ENCODE measurements at regions not wholly inside any gene's neighbourhood (a gene's known extent, or its start where the extent isn't known, plus 50 kb on each side); places are given as distances from the start of the nearest gene placed in this dataset.
"Not testable (repeated sequence)": the region's sequence is repeated elsewhere in the genome, so short reads cannot be mapped to it uniquely, and the experiment has no call there.

DNA sequence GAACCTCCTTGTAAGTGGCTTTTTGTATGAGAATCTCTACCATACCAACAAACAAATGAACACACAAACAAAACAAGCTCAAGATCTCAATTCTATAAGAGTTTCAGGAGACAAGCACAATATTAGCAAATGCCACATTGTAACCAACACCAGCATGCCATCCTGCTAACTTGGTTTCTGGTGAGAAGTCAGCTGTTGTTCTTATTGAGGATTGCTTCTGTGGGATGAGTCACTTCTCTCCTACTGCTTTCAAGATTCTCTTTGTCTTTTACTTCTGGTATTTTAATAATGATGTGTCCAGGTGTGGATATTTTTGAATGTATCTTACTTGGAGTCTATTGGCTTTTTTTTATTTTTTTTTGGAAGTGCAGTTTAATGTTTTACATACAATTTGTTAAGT lies 131.7 kb downstream of the BCL2L11 start:
- DNase-seq, result no peak

DNA sequence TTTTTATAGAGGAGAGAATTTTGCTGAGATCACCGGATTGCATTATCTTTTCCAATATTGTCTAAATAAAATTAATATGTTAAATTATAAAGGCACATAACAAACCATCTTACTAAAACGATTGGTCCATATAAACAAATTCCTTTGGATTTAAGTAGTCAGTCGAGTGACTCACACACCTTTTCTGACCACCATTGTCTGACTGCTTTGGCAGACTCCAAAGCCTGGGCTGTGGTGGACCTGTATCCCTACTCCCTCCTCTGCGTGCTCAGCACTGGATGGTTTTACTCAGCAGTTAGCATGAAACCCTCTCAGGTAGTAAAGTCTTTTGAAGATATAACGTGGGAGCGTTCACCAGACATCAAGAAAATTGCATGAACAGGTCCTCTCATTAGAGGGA lies 134.2 kb downstream of the BCL2L11 start:
- DNase-seq, result not testable (repeated sequence)

DNA sequence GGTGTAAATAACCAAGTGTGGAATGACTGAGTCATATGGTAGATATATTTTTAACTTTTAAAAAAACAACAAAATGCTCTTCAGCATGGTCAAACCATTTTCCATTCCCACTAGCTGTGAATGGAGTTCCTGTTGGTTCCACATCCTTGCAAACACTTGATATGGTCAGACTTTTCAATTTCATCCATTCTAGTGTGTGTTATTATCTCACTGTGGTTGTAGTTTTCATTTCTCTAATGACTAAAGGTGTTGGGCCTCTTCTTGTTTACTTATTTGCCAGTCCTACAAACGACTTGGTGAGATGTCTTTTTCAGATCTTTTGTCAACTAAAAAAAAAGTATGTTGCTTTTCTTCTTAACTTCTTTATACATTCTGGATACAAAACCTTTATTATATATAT lies 135.9 kb downstream of the BCL2L11 start:
- DNase-seq, result not testable (repeated sequence)

DNA sequence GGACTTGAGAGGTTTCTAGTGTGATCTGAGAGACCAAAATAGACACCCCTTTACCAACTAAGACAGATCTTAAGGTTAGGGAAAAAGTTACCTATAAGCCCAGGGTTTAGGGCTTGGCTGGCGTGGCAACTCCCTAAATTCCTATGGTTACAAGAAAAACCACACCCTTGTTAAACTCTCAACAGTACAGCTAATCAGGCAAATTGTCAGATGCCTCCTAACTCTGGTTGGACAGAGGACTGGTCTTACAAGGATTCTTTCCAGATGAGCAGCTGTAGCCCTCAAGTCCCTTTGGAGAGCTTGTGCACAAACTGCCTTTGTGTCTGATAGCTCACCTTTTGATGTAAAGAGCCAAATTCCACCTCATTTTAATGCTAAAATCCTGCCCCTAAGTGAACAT lies 136.9 kb downstream of the BCL2L11 start:
- DNase-seq, result not testable (repeated sequence)

DNA sequence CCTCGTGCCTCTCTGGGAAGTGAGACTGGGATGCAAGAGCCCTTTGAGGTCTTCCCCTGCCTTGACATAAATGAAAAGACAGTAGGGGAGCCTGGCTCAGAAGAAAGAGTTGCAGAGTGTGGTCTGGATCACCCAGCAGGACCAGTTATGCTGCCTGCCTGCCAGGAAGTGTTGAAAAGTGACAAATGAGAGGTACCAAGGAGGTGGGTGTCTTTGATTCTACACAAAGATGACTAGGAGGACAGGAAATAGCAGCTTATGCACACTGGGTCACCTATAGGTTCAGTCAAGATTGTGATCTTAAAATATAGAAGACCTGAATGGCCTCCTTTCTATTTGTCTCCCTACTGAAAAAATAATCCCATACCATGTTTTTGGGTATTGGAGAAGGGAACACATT lies 137.6 kb downstream of the BCL2L11 start:
- not testable (repeated sequence) for DNase-seq

DNA sequence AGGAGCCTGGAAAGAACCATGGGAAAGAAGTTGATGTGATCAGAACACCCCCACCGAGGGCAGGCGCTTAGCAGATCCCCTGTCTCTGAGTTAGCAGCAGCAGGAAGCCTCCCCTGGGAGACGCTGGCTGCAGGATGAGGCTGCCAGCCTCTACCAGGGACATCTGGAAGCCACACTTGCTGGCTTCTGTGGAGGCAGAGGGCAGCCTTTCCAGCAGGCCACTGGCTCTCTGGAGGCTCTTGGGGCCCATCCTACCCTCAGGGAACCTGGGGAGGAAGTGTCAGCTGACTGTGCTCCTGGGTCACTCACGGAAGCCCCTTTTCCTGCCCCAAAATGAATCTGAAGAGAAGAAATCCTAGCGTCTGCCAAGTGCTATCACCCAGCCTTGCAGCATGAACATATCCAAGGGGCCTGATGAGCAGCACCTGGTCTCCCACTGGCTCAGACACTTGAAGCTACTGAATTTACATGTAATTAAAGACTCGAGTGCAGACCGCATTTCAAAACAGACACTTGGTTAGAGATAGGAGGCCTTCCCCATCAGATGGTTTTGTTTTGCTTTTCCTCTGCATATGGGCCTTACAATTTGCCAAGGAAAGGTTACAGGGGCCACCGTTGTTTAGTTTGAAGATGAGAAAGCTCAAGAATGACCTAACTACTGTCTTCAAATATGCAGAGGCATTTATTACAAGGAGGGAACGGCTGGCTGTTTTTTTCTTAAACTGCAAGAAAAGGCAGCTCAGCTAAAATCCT lies 142.1 kb downstream of the BCL2L11 start:
- DNase-seq, result not testable (repeated sequence)

DNA sequence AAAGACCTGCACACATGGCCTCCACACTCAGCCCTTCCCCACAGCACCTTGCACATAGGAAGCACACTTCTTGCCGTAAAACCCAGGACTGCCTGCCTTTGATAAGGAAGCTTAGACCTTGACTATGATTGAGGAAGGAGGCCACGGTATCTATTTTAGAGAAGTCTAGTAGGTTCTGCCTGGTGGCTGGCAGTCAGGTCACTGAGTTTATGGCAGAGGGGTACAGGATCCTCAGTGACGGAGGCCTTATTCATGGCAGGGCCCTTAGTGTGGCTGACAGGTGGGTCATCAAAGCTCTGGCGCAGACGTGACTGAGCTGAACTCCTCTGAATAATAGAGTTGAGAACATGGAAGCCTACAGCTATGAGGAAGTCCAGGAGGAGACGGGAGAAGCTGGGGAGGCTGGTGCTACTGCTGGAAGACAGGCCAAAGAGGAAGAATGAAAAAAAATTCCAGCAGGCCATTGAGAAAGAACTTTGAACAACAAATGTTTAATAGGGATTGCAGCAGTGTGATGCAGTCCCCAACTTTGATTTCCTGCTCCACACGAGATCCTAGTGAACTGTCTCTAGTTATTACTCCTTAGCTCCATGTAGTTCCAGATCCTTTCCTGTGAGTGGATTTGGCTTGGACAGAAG lies 142.8 kb downstream of the BCL2L11 start:
- not testable (repeated sequence) for DNase-seq

DNA sequence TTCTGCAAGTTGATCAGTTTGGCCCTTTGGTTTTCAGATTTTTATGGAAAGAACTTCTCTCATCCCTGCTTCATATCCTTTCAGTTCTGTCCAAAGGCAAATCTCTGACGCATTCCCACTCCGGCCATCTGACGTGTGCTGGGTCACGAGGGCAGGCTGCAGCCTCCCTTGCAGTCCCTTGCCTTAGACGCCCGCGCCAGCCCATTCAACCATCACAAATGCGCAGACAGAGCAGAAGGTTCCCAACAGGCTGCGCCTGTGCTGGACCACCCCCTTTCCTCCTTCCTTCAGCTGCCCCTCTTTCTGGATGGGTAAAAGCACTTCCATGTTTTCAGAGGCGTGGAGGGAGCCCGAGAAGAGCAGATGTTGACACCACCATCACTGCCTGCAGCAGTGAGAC lies 144.2 kb downstream of the BCL2L11 start:
- not testable (repeated sequence) for DNase-seq

DNA sequence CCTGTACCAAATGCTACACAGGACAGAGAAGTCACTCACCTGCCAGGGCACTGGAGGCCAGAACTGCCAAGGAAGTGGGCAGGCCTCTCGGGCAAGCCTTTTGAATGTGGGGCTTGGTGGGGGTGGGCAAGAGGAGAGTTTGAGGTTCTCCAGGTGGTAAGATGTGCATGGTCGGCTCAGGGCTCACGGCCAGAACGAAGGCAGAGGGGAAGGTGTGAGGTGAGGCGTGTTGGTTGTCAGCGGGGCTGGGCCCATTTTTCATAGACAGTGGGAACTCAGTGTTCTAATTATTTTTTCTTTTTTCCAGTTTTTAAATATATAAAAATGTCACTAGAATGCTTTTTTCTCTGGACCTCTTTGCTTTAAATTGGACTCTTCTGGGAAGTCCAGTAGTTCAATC lies 145.8 kb downstream of the BCL2L11 start:
- DNase-seq, result not testable (repeated sequence)

DNA sequence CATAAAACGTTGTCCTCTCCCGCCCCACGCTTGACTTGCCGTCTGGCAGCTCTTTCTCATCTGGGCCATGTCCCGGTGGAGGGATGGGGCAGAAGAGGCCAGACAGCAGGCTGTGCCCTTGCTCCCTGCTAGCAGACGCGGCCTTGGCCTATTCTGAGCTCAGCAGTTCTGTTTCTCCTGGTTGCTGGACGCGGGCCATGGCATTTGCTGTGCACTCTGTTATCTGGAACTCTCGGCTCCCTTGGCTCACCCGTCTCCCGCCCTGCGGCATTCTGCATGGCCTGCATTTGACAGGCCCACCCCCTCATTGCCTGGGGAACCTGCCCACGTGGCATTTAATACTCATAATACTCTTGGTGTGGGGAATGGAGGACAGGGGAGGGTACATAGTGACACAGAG lies 146.3 kb downstream of the BCL2L11 start:
- DNase-seq, result not testable (repeated sequence)

DNA sequence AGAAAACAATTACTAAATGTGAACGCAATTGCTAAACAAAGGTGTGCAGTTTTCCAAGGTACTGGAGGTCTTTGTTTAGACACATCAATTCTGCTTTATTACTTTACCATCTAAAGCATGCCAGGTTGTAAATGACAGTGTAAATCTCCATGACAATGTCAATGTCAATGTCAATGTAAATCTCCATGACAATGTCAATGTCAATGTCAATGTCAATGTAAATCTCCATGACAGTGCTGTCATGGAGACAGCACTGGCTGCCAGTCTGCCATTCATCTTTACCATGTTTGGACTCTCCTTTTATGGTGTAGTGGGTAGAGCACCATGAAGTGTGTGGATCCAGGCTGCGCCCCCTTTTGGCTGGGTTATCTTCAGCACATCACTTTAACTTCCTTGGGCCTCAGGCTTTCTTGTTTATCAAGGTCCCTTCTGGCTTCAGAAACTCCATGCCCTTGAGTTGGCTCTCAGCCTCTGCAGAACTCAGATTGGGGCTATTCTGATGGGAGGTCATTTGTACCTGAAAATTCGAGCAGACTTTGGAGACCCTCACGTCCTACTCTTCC lies 149.1 kb downstream of the BCL2L11 start:
- not testable (repeated sequence) for DNase-seq

DNA sequence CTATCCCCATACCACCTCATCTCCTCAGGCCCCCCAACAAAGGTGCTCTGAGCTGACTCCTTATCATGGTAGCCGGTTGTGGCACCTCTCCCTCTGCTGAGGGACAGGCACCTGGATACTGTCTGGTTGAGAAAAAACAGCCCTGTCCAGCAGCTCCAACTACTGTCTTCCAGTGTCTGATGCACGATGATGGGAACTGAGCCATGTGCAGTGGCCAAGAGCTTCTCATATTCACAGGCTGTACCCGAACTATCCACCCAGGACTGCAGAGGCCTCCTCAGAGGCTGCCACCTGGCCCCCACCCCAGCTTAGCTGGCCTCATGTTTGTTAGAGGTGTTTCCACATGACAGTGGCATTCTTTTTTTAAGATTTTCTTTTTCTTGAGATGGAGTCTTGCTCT lies 149.9 kb downstream of the BCL2L11 start:
- DNase-seq, result not testable (repeated sequence)

DNA sequence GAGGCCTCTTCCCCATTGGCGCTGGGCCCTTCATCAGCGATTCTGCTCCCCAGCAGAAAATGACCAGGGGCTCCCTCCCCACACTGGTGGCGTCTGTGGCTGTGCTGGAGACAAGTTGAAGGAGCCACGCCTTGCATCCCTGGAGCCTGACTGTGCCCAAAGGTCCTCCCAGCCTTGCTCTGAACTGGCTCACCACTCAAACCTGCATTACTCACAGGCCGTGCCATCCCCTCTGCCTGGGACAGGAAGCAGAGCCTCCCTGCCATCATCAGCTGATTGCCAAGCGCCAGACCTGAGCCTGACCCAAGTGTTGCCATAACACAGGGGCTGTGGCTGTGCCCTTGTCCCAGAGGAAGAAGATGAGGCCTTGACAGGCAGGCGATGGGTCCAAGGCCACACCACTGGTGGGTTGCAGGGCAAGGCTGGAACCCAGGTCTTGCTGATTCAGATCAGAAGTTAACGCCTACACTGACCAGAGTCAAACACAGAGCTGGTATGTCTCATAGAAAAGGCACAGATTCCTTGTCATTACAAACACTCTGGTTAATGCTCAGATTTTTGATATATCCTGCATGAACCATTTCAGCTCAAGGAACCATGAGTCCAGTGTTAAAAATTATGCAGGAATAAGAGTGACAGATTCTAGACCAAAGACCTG lies 151.1 kb downstream of the BCL2L11 start:
- not testable (repeated sequence) for DNase-seq

DNA sequence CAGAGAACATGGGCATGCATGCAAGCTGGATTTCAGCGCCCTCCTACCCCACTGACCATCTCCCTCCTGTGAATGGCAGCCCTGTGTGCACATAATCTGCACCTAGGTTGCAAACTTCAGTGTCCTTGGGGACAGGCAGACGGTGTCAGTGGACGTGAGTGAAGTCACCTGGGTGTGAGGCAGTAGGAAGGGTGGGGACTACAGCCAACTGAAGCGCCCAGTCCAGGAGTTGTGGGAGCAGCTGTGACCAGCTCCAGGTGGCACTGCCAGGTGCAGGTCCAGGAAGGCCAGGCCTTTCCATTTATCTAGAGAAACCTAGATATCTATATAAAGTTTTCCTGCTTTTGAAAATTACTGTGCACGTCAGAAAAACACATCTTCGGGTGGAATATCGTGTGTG lies 152.3 kb downstream of the BCL2L11 start:
- DNase-seq, result not testable (repeated sequence)

DNA sequence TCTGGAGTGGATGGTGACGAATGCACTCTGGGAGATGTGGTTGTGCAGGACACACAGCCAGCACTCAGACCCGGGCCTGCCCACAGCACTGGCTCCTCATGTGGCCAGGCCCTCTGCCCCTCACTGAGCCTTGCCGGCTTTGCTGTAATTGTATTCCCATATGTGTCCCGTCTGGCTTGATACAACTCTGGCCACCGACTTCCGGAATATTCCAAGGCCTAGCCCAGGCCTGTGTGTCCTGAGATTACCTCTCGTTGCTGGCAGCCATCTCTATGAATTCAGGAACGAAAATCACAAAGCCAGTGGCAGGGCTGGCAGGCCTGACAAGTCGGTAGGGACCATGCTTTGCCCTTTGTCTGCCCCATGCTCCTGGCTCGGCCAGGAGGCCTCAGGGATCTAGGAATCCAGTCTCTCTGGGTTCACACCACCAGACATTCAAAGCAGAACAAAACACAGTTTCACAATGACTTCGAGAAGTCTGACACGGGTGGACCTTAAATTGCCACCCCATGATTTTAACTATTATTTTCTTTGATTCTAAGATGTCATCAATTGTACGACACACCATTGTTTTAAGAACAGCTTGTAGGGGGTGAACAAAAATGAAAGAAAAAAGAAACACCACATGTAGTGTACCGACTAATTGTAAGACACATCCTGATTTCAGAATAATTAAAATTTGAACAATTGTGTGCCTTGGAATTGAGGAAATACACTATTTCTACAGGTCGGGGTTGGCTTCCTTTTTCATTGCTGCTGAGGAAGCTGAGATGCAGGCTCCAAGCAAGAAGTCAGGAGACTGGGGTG lies 154.5 kb downstream of the BCL2L11 start:
- DNase-seq, result not testable (repeated sequence)

DNA sequence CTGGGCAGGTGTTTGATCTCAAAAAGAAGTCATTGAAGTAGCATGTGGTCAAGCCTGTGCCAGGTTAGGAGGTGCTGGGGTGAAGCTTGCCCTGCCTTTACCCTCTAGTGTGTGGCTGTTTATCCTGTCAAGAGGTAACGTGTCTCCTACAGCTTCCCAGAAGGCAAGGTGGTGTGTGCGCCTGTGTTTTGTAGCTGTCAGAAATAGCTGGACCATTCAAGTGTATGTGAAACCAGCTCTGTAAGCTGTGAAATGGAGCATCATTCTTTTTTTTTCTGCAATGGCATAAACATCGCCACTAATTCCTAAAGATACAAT lies 155.1 kb downstream of the BCL2L11 start:
- not testable (repeated sequence) for DNase-seq

DNA sequence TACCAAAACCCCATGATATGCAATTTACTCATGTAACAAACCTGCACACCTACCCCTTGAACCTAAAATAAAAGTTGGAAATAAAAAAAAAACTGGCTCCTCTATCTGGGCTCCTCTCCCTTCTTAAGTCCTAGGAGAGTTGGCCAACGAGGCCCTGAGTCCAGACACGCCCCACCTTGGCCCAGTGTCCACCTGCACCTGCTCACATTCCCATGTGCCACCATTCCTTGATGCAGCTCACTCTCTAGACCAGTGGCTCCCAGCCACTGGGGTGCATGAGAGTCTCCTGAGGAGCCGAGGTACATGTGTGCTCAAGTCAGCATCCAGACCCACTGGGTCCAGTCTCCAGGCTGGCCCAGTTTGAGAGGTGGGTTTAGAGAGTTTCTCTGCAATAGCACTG lies 157.4 kb downstream of the BCL2L11 start:
- not testable (repeated sequence) for DNase-seq

DNA sequence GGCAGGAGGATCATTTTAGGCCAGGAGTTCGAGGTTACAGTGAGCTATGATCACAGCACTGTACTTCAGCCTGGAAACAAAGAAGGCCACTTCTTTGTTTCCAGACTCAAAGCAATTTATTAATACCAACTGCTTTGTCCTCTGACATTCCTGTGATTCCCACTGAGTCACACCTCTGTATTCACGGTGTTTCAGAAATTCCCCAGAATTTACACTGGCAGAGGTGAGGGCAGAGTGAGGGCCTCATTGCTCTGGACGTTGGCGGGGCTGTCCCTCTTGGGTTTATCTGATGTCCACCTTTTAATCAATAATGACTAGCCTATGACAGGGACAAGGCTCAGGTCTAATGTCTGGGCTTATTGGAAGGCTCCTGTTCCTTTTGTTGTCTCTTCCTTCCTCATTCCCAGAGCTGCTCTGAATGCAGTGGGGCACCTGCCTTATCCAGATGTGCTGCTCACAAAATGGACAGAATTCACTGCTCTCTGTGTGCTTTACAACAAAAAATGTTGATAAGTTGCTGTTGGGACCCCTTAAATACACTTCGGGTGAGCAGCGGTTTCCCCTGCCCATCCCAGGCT lies 160.1 kb downstream of the BCL2L11 start:
- DNase-seq, result not testable (repeated sequence)

DNA sequence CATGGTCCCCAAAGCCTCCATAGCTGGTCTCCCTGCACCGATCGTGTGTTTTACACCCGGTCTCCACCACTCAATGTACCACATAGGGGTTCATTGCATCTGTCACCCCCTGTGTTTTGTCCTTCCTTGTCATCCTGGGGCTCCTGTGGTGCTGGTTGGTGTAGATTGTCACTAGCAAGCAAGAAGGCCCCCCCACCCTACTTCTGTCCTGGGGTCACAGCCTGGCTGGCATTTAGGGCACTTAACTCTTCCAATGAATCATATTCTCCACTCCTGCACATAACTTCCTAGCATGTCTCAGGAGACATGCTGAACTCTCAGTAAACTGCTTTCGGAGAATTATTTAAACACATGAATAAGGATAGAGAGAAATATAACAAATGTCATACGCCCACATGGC lies 161.4 kb downstream of the BCL2L11 start:
- DNase-seq, result not testable (repeated sequence)

DNA sequence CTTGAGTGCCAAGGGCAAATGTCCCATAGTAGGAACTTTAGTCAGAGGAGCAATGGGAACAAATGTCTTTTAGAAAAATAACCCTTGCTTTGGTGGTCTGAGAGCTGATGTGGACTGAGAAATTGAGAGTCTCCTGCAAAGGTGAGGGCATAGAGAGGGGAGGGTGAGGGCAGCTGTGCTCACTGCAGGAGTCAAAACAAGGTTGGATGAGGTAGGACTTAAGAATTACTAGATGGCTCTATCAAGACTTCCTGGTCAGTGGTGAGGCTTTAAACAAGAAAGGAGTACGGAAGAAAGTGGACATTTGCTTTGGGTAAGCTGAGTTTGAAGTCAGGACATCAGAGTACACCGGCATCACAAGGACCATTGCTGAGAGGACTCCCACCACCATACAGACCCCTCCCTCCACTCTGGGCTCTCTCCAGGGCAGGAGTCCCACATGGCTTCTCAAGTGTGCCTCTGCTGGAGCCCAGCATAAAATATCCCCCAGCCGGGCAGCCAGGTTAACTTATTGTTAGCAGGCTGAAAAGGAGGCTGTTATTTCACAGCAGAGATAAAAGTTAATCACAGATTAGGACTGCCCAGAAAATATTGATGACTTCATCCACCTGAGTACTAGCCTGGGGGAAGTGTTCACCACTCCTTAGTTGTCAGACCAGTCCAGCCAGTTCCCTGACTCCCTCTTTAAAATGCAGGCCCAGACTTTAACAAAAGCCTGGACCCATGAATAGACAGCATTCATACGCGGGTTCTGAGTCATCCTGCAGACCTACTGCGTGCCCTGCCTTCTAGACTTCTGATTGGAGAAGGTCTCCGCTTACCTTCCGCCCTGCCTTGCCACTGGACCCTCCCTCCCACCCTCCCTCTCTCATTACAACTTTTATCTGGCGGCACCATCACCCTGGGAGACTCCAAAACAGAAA lies 167.2 kb downstream of the BCL2L11 start:
- DNase-seq, result not testable (repeated sequence)

DNA sequence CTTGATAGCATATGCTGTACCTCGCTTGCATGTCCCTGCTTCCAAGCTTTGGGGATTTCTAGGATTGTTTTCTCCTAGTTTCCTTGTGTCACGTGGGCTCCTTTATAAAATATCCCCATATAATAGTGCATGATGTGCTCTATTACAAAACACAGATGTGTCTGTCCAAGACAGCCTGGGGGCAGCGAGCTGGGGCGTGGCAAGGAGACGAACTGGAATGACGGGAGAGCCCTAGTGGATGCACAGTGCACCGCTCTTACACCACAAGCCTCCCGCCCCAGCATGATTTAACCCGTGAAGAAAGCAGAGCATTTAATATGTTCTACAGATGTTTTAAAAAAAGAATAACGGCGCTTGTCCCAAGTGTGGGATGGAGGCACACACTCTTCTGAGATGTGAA lies 169.7 kb downstream of the BCL2L11 start:
- not testable (repeated sequence) for DNase-seq

Measured in CD4-positive, alpha-beta T cell treated with Interleukin-4 for 1 hour (primary cell).